A549 (cell line): ENCODE measurements at regions not wholly inside any gene's neighbourhood (a gene's known extent, or its start where the extent isn't known, plus 50 kb on each side); places are given as distances from the start of the nearest gene placed in this dataset.

Source experiments
- ATAC-seq, 2 experiments: fragments of 200-7000 bp in 1 of 2; fragments of >200 bp in 1 of 2; cut with Nextera tagmentation in 1 of 2; cut with Tn5 transposase in 1 of 2; 3 replicates each; pipeline versions ENCODE4 v1.8.0 to v1.9.1; 2018 to 2020; ENCODE audit warnings: mild to moderate bottlenecking in 1 of 2, moderate library complexity in 1 of 2
- CTCF ChIA-PET: fragments of 300-600 bp; sonication (Branson Sonifier 250); formaldehyde crosslinking; extraction: SDS; loops from one replicate; lab custom pipeline; 2021; ENCODE audit warnings: antibody characterized with exemption, inconsistent platforms; lab: Yijun Ruan, JAX
- POLR2A ChIA-PET: fragments of 350-600 bp; formaldehyde crosslinking; extraction: SDS; loops from one replicate; lab custom pipeline; 2021; ENCODE audit warnings: antibody characterized with exemption, inconsistent platforms; lab: Yijun Ruan, JAX
- DNase-seq, 2 experiments: peaks; one replicate each; pipeline versions ENCODE4 v3.0.0 to v3.0.0-alpha.2; 2011 to 2016; ENCODE audit warnings: low read depth in 1 of 2, low spot score in 1 of 2
- FAIRE-seq: peaks from 2 replicates; lab custom pipeline; 2011; peaks lifted over from hg19 to GRCh38; lab: Jason Lieb, UNC
- H3K27ac ChIP-seq, 2 experiments: fragments of >200 bp; sonication (Bioruptor Twin); formaldehyde crosslinking; 3 replicates each; pipeline ENCODE4 v1.5.1; 2016 to 2017
- H3K4me1 ChIP-seq: fragments of >200 bp; sonication (Bioruptor Twin); formaldehyde crosslinking; 3 replicates; pipeline ENCODE4 v1.6.1; 2016
- H3K4me2 ChIP-seq: fragments of >200 bp; sonication (Bioruptor Twin); formaldehyde crosslinking; 3 replicates; pipeline ENCODE4 v1.6.1; 2016
- H3K4me3 ChIP-seq: fragments of >200 bp; sonication (Bioruptor Twin); formaldehyde crosslinking; 3 replicates; pipeline ENCODE4 v1.5.1; 2016
- H3K9me3 ChIP-seq: fragments of >200 bp; sonication (Bioruptor Twin); formaldehyde crosslinking; 3 replicates; pipeline ENCODE4 v1.6.1; 2016
- CBX2 ChIP-seq: fragments of 200-600 bp; sonication (generic); IDR thresholded peaks from 2 replicates; pipeline ENCODE4 v1.6.1; 2016; ENCODE audit warnings: low read depth, mild to moderate bottlenecking, borderline replicate concordance
- CBX8 ChIP-seq: fragments of 200-600 bp; sonication (generic); IDR thresholded peaks from 2 replicates; pipeline ENCODE4 v1.6.1; 2016
- CEBPB ChIP-seq, 2 experiments: fragments of >200 bp in 1 of 2; sonication (Bioruptor Twin) in 1 of 2; formaldehyde crosslinking in 1 of 2; IDR thresholded peaks; 2 replicates each; pipeline ENCODE4 v1.6.1; 2012 to 2016
- CHD2 ChIP-seq: fragments of 150-350 bp; IDR thresholded peaks from 2 replicates; pipeline ENCODE4 v1.6.1; 2014; ENCODE audit warnings: low read length; ENCODE audit not compliant: partially characterized antibody
- CHD4 ChIP-seq: fragments of 200-600 bp; sonication (generic); IDR thresholded peaks from 2 replicates; pipeline ENCODE4 v1.6.1; 2016; ENCODE audit warnings: antibody characterized with exemption, mild to moderate bottlenecking, borderline replicate concordance
- EHF ChIP-seq: fragments of 250-450 bp; sonication (Bioruptor Pico); IDR thresholded peaks from 2 replicates; pipeline ENCODE4 v1.5.0; 2020; ENCODE audit warnings: mild to moderate bottlenecking
- EHMT2 ChIP-seq: fragments of 200-600 bp; sonication (generic); IDR thresholded peaks from 2 replicates; pipeline ENCODE4 v1.6.1; 2016; ENCODE audit warnings: antibody characterized with exemption, low read depth, mild to moderate bottlenecking, moderate library complexity
- ESRRA ChIP-seq: fragments of 150-350 bp; IDR thresholded peaks from 2 replicates; pipeline ENCODE4 v1.6.1; 2014; ENCODE audit warnings: mild to moderate bottlenecking, low read length, borderline replicate concordance
- FOSB ChIP-seq: fragments of 250-450 bp; sonication (Bioruptor Pico); IDR thresholded peaks from 2 replicates; pipeline ENCODE4 v1.5.0; 2020; ENCODE audit warnings: mild to moderate bottlenecking, moderate library complexity
- GATA3 ChIP-seq: IDR thresholded peaks from 2 replicates; pipeline ENCODE4 v1.6.1; 2012; ENCODE audit warnings: borderline replicate concordance
- HDAC2 ChIP-seq: fragments of 200-600 bp; sonication (generic); IDR thresholded peaks from 2 replicates; pipeline ENCODE4 v1.6.1; 2016
- HOXA7 ChIP-seq: fragments of 250-450 bp; sonication (Bioruptor Pico); IDR thresholded peaks from 2 replicates; pipeline ENCODE4 v1.5.0; 2020; ENCODE audit warnings: mild to moderate bottlenecking, moderate library complexity
- HOXB13 ChIP-seq: fragments of 250-450 bp; sonication (Bioruptor Pico); IDR thresholded peaks from 2 replicates; pipeline ENCODE4 v1.5.0; 2020; ENCODE audit warnings: low read depth, mild to moderate bottlenecking, moderate library complexity
- HOXB5 ChIP-seq: fragments of 250-450 bp; sonication (Bioruptor Pico); IDR thresholded peaks from 2 replicates; pipeline ENCODE4 v1.5.0; 2020; ENCODE audit warnings: mild to moderate bottlenecking, moderate library complexity
- JUN ChIP-seq, 2 experiments: fragments of >200 bp; sonication (Bioruptor Twin); formaldehyde crosslinking; IDR thresholded peaks; 2 replicates in 1 of 2; 3 replicates in 1 of 2; pipeline ENCODE4 v1.6.1; 2016 to 2017
- JUNB ChIP-seq: fragments of >200 bp; sonication (Bioruptor Twin); formaldehyde crosslinking; IDR thresholded peaks from 2 replicates; pipeline ENCODE4 v1.6.1; 2016
- MAFK ChIP-seq: fragments of 450-650 bp; IDR thresholded peaks from 2 replicates; pipeline ENCODE4 v1.6.1; 2014; ENCODE audit not compliant: partially characterized antibody
- MYC ChIP-seq: IDR thresholded peaks from 2 replicates; pipeline ENCODE4 v1.6.1; 2012; ENCODE audit warnings: mild to moderate bottlenecking, inconsistent platforms, low read length, improper control_type of control experiment, borderline replicate concordance
- NFE2L2 ChIP-seq: fragments of 150-350 bp; conservative IDR thresholded peaks from 2 replicates; pipeline ENCODE4 v1.6.1; 2014; ENCODE audit warnings: low read length
- NPAS2 ChIP-seq: fragments of 250-450 bp; sonication (Bioruptor Pico); IDR thresholded peaks from 2 replicates; pipeline ENCODE4 v1.8.0; 2022; ENCODE audit warnings: mild to moderate bottlenecking, moderate library complexity, borderline replicate concordance
- NR3C1 ChIP-seq: fragments of >200 bp; sonication (Bioruptor Twin); formaldehyde crosslinking; IDR thresholded peaks from 3 replicates; pipeline ENCODE4 v1.6.1; 2017
- PHF8 ChIP-seq: fragments of 200-600 bp; sonication (generic); IDR thresholded peaks from 2 replicates; pipeline ENCODE4 v1.6.1; 2016; ENCODE audit warnings: low read depth, mild to moderate bottlenecking, antibody characterized with exemption, moderate library complexity, borderline replicate concordance
- POLR2A ChIP-seq: IDR thresholded peaks from 2 replicates; pipeline ENCODE4 v1.6.1; 2012; ENCODE audit warnings: mild to moderate bottlenecking, low read length
- POLR2AphosphoS2 ChIP-seq: conservative IDR thresholded peaks from 2 replicates; pipeline ENCODE4 v1.6.1; 2012; ENCODE audit warnings: low read length, improper control_type of control experiment, inconsistent platforms
- RARB ChIP-seq: fragments of 250-450 bp; sonication (Bioruptor Pico); IDR thresholded peaks from 2 replicates; pipeline ENCODE4 v1.8.0; 2021; ENCODE audit warnings: mild to moderate bottlenecking, moderate library complexity
- RNF2 ChIP-seq: fragments of 200-600 bp; sonication (generic); IDR thresholded peaks from 2 replicates; pipeline ENCODE4 v1.6.1; 2016; ENCODE audit warnings: low read depth, mild to moderate bottlenecking, antibody characterized with exemption, moderate library complexity, borderline replicate concordance
- SMC3 ChIP-seq: fragments of >200 bp; sonication (Bioruptor Twin); formaldehyde crosslinking; IDR thresholded peaks from 3 replicates; pipeline ENCODE4 v1.6.1; 2018; ENCODE audit warnings: inconsistent platforms
- TP53 ChIP-seq: fragments of 250-450 bp; sonication (Bioruptor Pico); IDR thresholded peaks from 2 replicates; pipeline ENCODE4 v1.5.0; 2021; ENCODE audit warnings: mild to moderate bottlenecking, moderate library complexity
- ZNF302 ChIP-seq: fragments of 250-450 bp; sonication (Bioruptor Pico); IDR thresholded peaks from 2 replicates; pipeline ENCODE4 v1.9.0; 2021; ENCODE audit warnings: inconsistent platforms, mild to moderate bottlenecking, moderate library complexity
- ZSCAN20 ChIP-seq: fragments of 250-450 bp; sonication (Bioruptor Pico); IDR thresholded peaks from 2 replicates; pipeline ENCODE4 v1.8.0; 2022; ENCODE audit warnings: mild to moderate bottlenecking, moderate library complexity
- WGBS: methylation state at CpG from one replicate; pipeline ENCODE4 v1.1.6; 2017; ENCODE audit errors: missing lambda C conversion rate; 5-methylcytosine and 5-hydroxymethylcytosine counted together
- TF ChIP-seq, protein P1 (sequence below): fragments of 250-450 bp; sonication (Bioruptor Pico); IDR thresholded peaks from 2 replicates; pipeline ENCODE4 v1.5.0; 2020; ENCODE audit warnings: low read depth, mild to moderate bottlenecking, moderate library complexity
- TF ChIP-seq, protein P2 (sequence below): fragments of >200 bp; sonication (Bioruptor Twin); formaldehyde crosslinking; IDR thresholded peaks from 3 replicates; pipeline ENCODE4 v1.6.1; 2016
- TF ChIP-seq, protein P3 (sequence below): IDR thresholded peaks from 2 replicates; pipeline ENCODE4 v1.6.1; 2012
- TF ChIP-seq, protein P4 (sequence below): fragments of 150-350 bp; IDR thresholded peaks from 2 replicates; pipeline ENCODE4 v1.6.1; 2014; ENCODE audit warnings: low read depth, mild to moderate bottlenecking, low read length
- TF ChIP-seq, protein P5 (sequence below): fragments of 250-450 bp; sonication (Bioruptor Pico); IDR thresholded peaks from 2 replicates; pipeline ENCODE4 v1.5.0; 2021; ENCODE audit warnings: mild to moderate bottlenecking, moderate library complexity, borderline replicate concordance

DNA sequence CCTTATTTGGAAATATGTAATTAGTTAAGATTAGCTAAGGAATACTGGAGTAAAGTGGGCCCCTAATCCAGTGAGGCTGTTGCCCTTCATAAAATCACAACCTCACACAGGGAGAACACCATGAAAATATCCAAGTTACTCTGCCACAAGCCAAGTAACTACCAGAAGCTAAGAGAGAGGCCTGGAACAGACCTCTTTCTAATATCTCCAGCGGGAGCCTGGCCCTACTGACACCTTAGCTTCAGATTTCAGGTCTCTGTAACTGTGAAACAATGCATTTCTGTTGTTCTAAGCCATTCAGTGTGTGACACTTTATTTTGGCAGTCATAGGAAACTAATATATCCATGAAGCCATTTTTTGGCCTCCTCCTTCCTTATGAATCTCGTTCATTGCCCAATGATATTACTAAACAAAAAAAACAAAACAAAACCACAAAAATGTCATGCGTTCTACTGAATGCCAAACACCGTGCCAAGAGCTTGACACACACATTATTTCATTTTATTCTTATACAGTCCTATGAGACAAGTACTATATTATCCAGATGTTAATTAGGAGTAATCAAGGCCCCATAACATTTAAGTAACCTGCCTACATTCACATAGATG is 699.0 kb downstream of the MAT2B start:
- Histone ChIP-seq H3K4me1 (no peaks in the 10 kb centered on the region), H3K4me2 (no peak overlapping the region), H3K27ac (no peak overlapping the region), H3K4me3 (no peak overlapping the region), H3K9me3 (no peaks in the 10 kb centered on the region)
- DNase-seq (no peak), ATAC-seq (no peak), FAIRE-seq (no peak)
- WGBS, result 11% methylated on average over 4 of the region's 4 CpGs
- CTCF ChIA-PET, result no interaction called here
- POLR2A ChIA-PET, result no interaction called here
- no peak for TF ChIP-seq HOXA7 (CRISPR knock-in tag)
- no peak for TF ChIP-seq HOXB13 (CRISPR knock-in tag)
- TF ChIP-seq HOXB5 (CRISPR knock-in tag), result no peak
- no peak for TF ChIP-seq CHD2
- no peak for TF ChIP-seq RNF2

DNA sequence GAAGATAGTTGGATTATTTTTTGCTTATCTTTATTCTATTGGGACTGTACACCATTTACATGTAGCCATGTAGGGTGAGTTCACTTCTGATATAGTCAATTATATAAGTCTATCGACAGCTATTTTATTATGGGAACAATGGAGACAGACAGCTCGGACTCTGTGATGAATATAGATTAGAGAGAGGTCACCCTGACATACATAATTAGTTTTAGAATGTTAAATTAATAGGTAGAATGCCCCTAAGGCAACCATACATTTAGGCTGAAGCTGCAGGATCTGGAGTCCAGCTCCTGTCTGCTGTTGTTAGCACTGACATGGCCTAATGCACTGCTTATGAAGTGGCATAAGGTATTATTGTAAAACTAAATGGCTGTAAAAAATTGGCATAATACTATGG is 700.8 kb downstream of the MAT2B start:
- WGBS, result 4% methylated on average over 2 of the region's 2 CpGs
- H3K27ac ChIP-seq, result no peak overlapping the region
- no peak for FAIRE-seq

DNA sequence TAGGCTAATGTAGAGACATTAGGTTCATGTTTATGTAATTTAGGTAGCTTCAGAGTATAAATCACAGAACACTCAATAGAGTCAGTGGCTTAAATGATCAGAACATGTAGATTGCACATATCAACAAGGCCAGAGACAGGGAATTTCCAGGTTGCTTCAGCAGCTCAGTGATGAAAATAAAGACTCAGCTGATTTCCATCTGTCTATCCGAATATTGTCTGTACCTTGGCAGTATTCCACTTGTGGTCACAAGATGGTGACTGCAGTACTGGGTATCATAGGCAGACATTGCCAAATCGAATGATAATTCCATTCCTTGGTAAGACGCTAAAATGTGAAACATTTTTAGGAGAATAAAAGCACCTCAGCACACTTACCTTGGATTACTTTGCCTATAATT is 702.2 kb downstream of the MAT2B start:
- ChIA-PET POLR2A (no interaction called here), CTCF (no interaction called here)
- ATAC-seq (no peak), FAIRE-seq (no peak), DNase-seq (no peak)
- Histone ChIP-seq H3K4me3 (no peak overlapping the region), H3K9me3 (no peaks in the 10 kb centered on the region), H3K4me2 (no peak overlapping the region), H3K4me1 (no peaks in the 10 kb centered on the region), H3K27ac (no peak overlapping the region)
- no peak for TF ChIP-seq GATA3
- TF ChIP-seq, protein P1, sequence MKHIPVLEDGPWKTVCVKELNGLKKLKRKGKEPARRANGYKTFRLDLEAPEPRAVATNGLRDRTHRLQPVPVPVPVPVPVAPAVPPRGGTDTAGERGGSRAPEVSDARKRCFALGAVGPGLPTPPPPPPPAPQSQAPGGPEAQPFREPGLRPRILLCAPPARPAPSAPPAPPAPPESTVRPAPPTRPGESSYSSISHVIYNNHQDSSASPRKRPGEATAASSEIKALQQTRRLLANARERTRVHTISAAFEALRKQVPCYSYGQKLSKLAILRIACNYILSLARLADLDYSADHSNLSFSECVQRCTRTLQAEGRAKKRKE (CRISPR knock-in tag), result no peak
- TF ChIP-seq CBX8, result no peak
- TF ChIP-seq RNF2, result no peak
- TF ChIP-seq, protein P2, sequence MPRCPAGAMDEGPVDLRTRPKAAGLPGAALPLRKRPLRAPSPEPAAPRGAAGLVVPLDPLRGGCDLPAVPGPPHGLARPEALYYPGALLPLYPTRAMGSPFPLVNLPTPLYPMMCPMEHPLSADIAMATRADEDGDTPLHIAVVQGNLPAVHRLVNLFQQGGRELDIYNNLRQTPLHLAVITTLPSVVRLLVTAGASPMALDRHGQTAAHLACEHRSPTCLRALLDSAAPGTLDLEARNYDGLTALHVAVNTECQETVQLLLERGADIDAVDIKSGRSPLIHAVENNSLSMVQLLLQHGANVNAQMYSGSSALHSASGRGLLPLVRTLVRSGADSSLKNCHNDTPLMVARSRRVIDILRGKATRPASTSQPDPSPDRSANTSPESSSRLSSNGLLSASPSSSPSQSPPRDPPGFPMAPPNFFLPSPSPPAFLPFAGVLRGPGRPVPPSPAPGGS, result no peak
- TF ChIP-seq POLR2AphosphoS2, result no peak
- TF ChIP-seq, protein P3, sequence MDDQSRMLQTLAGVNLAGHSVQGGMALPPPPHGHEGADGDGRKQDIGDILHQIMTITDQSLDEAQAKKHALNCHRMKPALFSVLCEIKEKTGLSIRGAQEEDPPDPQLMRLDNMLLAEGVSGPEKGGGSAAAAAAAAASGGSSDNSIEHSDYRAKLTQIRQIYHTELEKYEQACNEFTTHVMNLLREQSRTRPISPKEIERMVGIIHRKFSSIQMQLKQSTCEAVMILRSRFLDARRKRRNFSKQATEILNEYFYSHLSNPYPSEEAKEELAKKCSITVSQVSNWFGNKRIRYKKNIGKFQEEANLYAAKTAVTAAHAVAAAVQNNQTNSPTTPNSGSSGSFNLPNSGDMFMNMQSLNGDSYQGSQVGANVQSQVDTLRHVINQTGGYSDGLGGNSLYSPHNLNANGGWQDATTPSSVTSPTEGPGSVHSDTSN, result no peak
- no peak for TF ChIP-seq FOSB (CRISPR knock-in tag)
- no peak for TF ChIP-seq CHD4
- TF ChIP-seq NFE2L2, result no peak
- TF ChIP-seq ZNF302, result no peak
- TF ChIP-seq EHMT2, result no peak
- TF ChIP-seq EHF, result no peak
- TF ChIP-seq RARB (CRISPR knock-in tag), result no peak
- TF ChIP-seq HDAC2, result no peak
- 31% methylated on average over 3 of the region's 3 CpGs for WGBS

More for the DNA sequence above, 700.8 kb downstream of the MAT2B start:
- Histone ChIP-seq H3K4me2 (no peak overlapping the region), H3K4me3 (no peak overlapping the region), H3K9me3 (no peaks in the 10 kb centered on the region), H3K4me1 (no peaks in the 10 kb centered on the region)
- POLR2A ChIA-PET, result interaction anchor here (0.5 kb wide), 1 partner anchor 22 kb away, joined by 3 read pairs; no protein-coding TSS in a partner anchor
- no peak for ATAC-seq
- TF ChIP-seq POLR2AphosphoS2 (no peak), ZSCAN20 (CRISPR knock-in tag) (no peak), CBX2 (no peak), CEBPB (IDR thresholded peaks at IDR 0.05) (no peak), MYC (no peak), HDAC2 (no peak), NR3C1 (no peak), POLR2A (no peak), SMC3 (no peak), NPAS2 (no peak), JUNB (no peak), PHF8 (no peak), RARB (CRISPR knock-in tag) (no peak), MAFK (no peak), ESRRA (no peak), TP53 (CRISPR knock-in tag) (no peak), CHD4 (no peak), JUN (IDR thresholded peaks at IDR 0.05) (no peak)
- TF ChIP-seq, protein P4, sequence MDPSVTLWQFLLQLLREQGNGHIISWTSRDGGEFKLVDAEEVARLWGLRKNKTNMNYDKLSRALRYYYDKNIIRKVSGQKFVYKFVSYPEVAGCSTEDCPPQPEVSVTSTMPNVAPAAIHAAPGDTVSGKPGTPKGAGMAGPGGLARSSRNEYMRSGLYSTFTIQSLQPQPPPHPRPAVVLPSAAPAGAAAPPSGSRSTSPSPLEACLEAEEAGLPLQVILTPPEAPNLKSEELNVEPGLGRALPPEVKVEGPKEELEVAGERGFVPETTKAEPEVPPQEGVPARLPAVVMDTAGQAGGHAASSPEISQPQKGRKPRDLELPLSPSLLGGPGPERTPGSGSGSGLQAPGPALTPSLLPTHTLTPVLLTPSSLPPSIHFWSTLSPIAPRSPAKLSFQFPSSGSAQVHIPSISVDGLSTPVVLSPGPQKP, result no peak
- TF ChIP-seq, protein P5, sequence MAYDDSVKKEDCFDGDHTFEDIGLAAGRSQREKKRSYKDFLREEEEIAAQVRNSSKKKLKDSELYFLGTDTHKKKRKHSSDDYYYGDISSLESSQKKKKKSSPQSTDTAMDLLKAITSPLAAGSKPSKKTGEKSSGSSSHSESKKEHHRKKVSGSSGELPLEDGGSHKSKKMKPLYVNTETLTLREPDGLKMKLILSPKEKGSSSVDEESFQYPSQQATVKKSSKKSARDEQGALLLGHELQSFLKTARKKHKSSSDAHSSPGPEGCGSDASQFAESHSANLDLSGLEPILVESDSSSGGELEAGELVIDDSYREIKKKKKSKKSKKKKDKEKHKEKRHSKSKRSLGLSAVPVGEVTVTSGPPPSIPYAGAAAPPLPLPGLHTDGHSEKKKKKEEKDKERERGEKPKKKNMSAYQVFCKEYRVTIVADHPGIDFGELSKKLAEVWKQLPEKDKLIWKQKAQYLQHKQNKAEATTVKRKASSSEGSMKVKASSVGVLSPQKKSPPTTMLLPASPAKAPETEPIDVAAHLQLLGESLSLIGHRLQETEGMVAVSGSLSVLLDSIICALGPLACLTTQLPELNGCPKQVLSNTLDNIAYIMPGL (CRISPR knock-in tag), result no peak
- TF ChIP-seq, all 56 proteins: peak for 0
- no peak for DNase-seq
- CTCF ChIA-PET, result no interaction called here
